Prostate gland (tissue), 2 donors: ENCODE measurements at regions not wholly inside any gene's neighbourhood (a gene's known extent, or its start where the extent isn't known, plus 50 kb on each side); places are given as distances from the start of the nearest gene placed in this dataset.

Experiments used
- DNase-seq: peaks from one replicate; pipeline ENCODE4 v3.0.0-alpha.2; 2019; ENCODE audit warnings: low spot score
- H3K27ac ChIP-seq, 2 donors: fragments of 200-600 bp; sonication (generic); 2 replicates each; pipeline ENCODE4 v1.5.1; 2017 to 2019
- H3K27me3 ChIP-seq: fragments of 200-600 bp; sonication (generic); replicated peaks from 2 replicates; pipeline ENCODE4 v1.5.1; 2019; ENCODE audit not compliant: insufficient read depth
- H3K36me3 ChIP-seq, 2 donors: fragments of 200-600 bp; sonication (generic); 1 replicate in 1 of 2; 2 replicates in 1 of 2; pipeline versions ENCODE4 v1.5.1 to v1.8.1; 2017 to 2019
- H3K4me1 ChIP-seq: fragments of 200-600 bp; sonication (generic); replicated peaks from 2 replicates; pipeline ENCODE4 v1.5.1; 2019
- H3K4me3 ChIP-seq, 2 donors: fragments of 200-600 bp; sonication (generic); 2 replicates each; pipeline ENCODE4 v1.5.1; 2017 to 2019
- H3K9me3 ChIP-seq: fragments of 200-600 bp; sonication (generic); 2 replicates; pipeline ENCODE4 v1.5.1; 2017
- CTCF ChIP-seq, 4 experiments: fragments of 200-600 bp in 2 of 4; fragments of 450-650 bp in 2 of 4; sonication (generic) in 2 of 4; IDR thresholded peaks; 1 replicate in 3 of 4; 2 replicates in 1 of 4; pipeline ENCODE4 v1.5.1; 2016 to 2019; ENCODE audit warnings: antibody characterized with exemption in 4 of 4, mild to moderate bottlenecking in 2 of 4, moderate library complexity in 2 of 4
- POLR2A ChIP-seq: fragments of 450-650 bp; IDR thresholded peaks from one replicate; pipeline ENCODE4 v1.6.1; 2016; ENCODE audit warnings: antibody characterized with exemption, mild to moderate bottlenecking
- POLR2AphosphoS5 ChIP-seq: sonication (generic); formaldehyde crosslinking; IDR thresholded peaks from one replicate; pipeline ENCODE4 v1.6.1; 2017; ENCODE audit warnings: antibody characterized with exemption
- WGBS: methylation state at CpG from one replicate; pipeline ENCODE4 v1.1.5; 2018; 5-methylcytosine and 5-hydroxymethylcytosine counted together
- intact Hi-C: fragments of 100-400 bp; cut with DNase I; formaldehyde crosslinking; loops from one replicate; pipeline ENCODE4 v1.14.2; 2022

- intact Hi-C loops, result no loop called here
- 64% methylated on average over 1 of the region's 1 CpG for WGBS
- Histone ChIP-seq H3K27ac (no peak overlapping the region), H3K27me3 (no peaks in the 10 kb centered on the region), H3K36me3 (no peaks in the 10 kb centered on the region), H3K4me3 (no peak overlapping the region), H3K9me3 (no peaks in the 10 kb centered on the region), H3K4me1 (no peaks in the 10 kb centered on the region)
- no peak for TF ChIP-seq POLR2AphosphoS5
- no peak for TF ChIP-seq POLR2A
- TF ChIP-seq CTCF (IDR thresholded peaks at IDR 0.05), result no peak
- DNase-seq, result no peak
Measured at GRCh38 chr3:34005886-34006285, 207.5 kb downstream of the PDCD6IP start.

GRCh38 chr3:34008191-34008590 is 209.8 kb downstream of the PDCD6IP start:
- Histone ChIP-seq H3K27ac (no peak overlapping the region), H3K9me3 (no peaks in the 10 kb centered on the region), H3K4me3 (no peak overlapping the region), H3K4me1 (no peaks in the 10 kb centered on the region), H3K27me3 (no peaks in the 10 kb centered on the region), H3K36me3 (no peaks in the 10 kb centered on the region)
- WGBS, result 96% methylated on average over 1 of the region's 1 CpG
- TF ChIP-seq POLR2AphosphoS5, result no peak
- no peak for TF ChIP-seq CTCF (IDR thresholded peaks at IDR 0.05)
- TF ChIP-seq POLR2A, result no peak
- intact Hi-C loops, result no loop called here
- no peak for DNase-seq

GRCh38 chr3:34008836-34009809 is 210.7 kb downstream of the PDCD6IP start:
- Histone ChIP-seq H3K4me3 (no peak overlapping the region), H3K36me3 (no peaks in the 10 kb centered on the region), H3K27ac (no peak overlapping the region), H3K27me3 (no peaks in the 10 kb centered on the region), H3K4me1 (no peaks in the 10 kb centered on the region), H3K9me3 (no peaks in the 10 kb centered on the region)
- 73% methylated on average over 2 of the region's 2 CpGs for WGBS
- no peak for DNase-seq
- no peak for TF ChIP-seq POLR2A
- no peak for TF ChIP-seq POLR2AphosphoS5
- TF ChIP-seq CTCF (IDR thresholded peaks at IDR 0.05), result no peak
- intact Hi-C loops, result no loop called here

- H3K9me3 ChIP-seq, result no peaks in the 10 kb centered on the region
- no peak for DNase-seq
Measured at GRCh38 chr3:34011171-34012101, 213.0 kb downstream of the PDCD6IP start.

More at GRCh38 chr3:34011171-34012101, 213.0 kb downstream of the PDCD6IP start:
- Histone ChIP-seq H3K4me3 (no peak overlapping the region), H3K27me3 (no peaks in the 10 kb centered on the region), H3K4me1 (no peaks in the 10 kb centered on the region), H3K27ac (no peak overlapping the region), H3K36me3 (no peaks in the 10 kb centered on the region)
- TF ChIP-seq CTCF (IDR thresholded peaks at IDR 0.05), result no peak
- no peak for TF ChIP-seq POLR2AphosphoS5
- no peak for TF ChIP-seq POLR2A
- intact Hi-C loops, result no loop called here
- 96% methylated on average over 3 of the region's 3 CpGs for WGBS
